ENCODE measurements at regions not wholly inside any gene's neighbourhood (a gene's known extent, or its start where the extent isn't known, plus 50 kb on each side); places are given as distances from the start of the nearest gene placed in this dataset.

DNA sequence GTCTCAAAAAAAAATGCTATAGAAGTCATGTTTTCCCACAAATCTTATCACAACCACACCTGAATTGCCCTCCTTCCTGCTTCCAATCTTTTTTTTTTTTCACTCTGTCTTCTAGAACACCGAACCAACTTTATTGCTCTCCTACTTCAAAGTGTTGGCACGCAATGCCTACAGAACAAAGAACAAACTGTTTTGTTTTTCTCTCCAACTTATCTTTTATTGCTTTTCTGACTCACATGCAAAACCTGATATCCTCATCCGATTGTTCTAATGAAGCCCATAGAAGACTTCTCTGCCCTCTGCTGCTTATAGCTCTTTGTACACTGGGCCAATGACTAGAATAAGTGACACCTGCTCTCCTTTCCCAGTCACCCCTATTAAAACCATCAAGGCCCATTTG, 602.8 kb downstream of the EPHA4 start (continued):
- no peak for TF ChIP-seq JAZF1 (CRISPR knock-in tag; IDR thresholded peaks at IDR 0.05)
- TF ChIP-seq, protein P1, sequence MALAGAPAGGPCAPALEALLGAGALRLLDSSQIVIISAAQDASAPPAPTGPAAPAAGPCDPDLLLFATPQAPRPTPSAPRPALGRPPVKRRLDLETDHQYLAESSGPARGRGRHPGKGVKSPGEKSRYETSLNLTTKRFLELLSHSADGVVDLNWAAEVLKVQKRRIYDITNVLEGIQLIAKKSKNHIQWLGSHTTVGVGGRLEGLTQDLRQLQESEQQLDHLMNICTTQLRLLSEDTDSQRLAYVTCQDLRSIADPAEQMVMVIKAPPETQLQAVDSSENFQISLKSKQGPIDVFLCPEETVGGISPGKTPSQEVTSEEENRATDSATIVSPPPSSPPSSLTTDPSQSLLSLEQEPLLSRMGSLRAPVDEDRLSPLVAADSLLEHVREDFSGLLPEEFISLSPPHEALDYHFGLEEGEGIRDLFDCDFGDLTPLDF (CRISPR knock-in tag; IDR thresholded peaks at IDR 0.05), result no peak
- TF ChIP-seq HMGA2 (CRISPR knock-in tag; IDR thresholded peaks at IDR 0.05), result no peak
- TF ChIP-seq RELA (CRISPR knock-in tag; IDR thresholded peaks at IDR 0.05; ENCODE audit: borderline replicate concordance), result no peak

DNA sequence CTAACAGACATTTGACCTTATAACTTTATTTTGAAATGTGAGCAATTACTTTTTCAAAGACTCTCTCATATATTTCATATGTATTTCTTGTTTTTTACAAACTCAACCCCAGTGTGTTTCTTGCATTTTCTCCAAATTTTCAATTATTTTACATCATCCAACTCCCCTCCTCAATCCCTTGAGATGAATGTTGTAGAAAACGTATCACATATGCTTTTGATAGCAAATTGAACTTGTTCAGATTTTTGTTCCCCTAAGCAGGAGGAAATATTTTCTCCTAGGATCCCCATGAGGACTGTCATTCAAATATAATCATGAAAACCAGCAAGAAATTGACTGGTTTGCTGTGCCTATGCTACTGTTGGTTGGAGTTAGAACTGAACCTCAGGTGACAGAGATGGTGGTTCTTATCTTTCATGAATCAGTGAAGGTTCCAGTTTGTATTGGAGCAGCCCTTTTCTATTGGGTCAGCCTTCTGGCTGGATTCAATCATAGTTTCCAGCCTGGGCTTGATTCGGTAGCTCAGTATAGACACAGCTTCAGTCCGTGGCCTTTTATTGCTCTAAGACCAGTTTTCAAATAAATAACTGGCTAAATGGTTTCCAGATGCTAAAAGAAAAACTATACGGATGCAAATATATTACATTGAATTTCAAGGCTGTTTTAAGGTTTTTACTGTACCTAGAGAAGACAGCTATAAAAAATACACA, 591.0 kb downstream of the EPHA4 start:
- DNase-seq (ENCODE audit: low spot score), result no peak
- TF ChIP-seq GRHL2 (CRISPR knock-in tag; IDR thresholded peaks at IDR 0.05; ENCODE audit: insufficient replicate concordance, severe bottlenecking) (no peak), KAT7 (CRISPR knock-in tag; IDR thresholded peaks at IDR 0.05; ENCODE audit: borderline replicate concordance) (no peak), NR3C1 (CRISPR knock-in tag; conservative IDR thresholded peaks at IDR 0.05; ENCODE audit: low read depth) (no peak), RELA (CRISPR knock-in tag; IDR thresholded peaks at IDR 0.05; ENCODE audit: borderline replicate concordance) (no peak), JUN (CRISPR knock-in tag; IDR thresholded peaks at IDR 0.05) (no peak), ETV6 (CRISPR knock-in tag; IDR thresholded peaks at IDR 0.05) (no peak), TEAD4 (CRISPR knock-in tag; IDR thresholded peaks at IDR 0.05) (no peak), SOX15 (CRISPR knock-in tag; IDR thresholded peaks at IDR 0.05) (no peak), RORB (CRISPR knock-in tag; IDR thresholded peaks at IDR 0.05) (no peak), ZNF121 (CRISPR knock-in tag; IDR thresholded peaks at IDR 0.05) (no peak), CREM (CRISPR knock-in tag; IDR thresholded peaks at IDR 0.05) (no peak), EMX1 (CRISPR knock-in tag; IDR thresholded peaks at IDR 0.05) (no peak)
- TF ChIP-seq, protein P2, sequence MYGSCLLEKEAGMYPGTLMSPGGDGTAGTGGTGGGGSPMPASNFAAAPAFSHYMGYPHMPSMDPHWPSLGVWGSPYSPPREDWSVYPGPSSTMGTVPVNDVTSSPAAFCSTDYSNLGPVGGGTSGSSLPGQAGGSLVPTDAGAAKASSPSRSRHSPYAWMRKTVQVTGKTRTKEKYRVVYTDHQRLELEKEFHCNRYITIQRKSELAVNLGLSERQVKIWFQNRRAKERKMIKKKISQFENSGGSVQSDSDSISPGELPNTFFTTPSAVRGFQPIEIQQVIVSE (CRISPR knock-in tag; IDR thresholded peaks at IDR 0.05; ENCODE audit: borderline replicate concordance), result no peak
- TF ChIP-seq, protein P3, sequence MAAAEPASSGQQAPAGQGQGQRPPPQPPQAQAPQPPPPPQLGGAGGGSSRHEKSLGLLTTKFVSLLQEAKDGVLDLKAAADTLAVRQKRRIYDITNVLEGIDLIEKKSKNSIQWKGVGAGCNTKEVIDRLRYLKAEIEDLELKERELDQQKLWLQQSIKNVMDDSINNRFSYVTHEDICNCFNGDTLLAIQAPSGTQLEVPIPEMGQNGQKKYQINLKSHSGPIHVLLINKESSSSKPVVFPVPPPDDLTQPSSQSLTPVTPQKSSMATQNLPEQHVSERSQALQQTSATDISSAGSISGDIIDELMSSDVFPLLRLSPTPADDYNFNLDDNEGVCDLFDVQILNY (CRISPR knock-in tag; IDR thresholded peaks at IDR 0.05), result no peak
- TF ChIP-seq, protein P4, sequence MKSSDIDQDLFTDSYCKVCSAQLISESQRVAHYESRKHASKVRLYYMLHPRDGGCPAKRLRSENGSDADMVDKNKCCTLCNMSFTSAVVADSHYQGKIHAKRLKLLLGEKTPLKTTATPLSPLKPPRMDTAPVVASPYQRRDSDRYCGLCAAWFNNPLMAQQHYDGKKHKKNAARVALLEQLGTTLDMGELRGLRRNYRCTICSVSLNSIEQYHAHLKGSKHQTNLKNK (CRISPR knock-in tag; IDR thresholded peaks at IDR 0.05), result no peak
- TF ChIP-seq, protein P5, sequence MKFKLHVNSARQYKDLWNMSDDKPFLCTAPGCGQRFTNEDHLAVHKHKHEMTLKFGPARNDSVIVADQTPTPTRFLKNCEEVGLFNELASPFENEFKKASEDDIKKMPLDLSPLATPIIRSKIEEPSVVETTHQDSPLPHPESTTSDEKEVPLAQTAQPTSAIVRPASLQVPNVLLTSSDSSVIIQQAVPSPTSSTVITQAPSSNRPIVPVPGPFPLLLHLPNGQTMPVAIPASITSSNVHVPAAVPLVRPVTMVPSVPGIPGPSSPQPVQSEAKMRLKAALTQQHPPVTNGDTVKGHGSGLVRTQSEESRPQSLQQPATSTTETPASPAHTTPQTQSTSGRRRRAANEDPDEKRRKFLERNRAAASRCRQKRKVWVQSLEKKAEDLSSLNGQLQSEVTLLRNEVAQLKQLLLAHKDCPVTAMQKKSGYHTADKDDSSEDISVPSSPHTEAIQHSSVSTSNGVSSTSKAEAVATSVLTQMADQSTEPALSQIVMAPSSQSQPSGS (CRISPR knock-in tag; IDR thresholded peaks at IDR 0.05; ENCODE audit: borderline replicate concordance, low read depth), result no peak
- TF ChIP-seq, protein P6, sequence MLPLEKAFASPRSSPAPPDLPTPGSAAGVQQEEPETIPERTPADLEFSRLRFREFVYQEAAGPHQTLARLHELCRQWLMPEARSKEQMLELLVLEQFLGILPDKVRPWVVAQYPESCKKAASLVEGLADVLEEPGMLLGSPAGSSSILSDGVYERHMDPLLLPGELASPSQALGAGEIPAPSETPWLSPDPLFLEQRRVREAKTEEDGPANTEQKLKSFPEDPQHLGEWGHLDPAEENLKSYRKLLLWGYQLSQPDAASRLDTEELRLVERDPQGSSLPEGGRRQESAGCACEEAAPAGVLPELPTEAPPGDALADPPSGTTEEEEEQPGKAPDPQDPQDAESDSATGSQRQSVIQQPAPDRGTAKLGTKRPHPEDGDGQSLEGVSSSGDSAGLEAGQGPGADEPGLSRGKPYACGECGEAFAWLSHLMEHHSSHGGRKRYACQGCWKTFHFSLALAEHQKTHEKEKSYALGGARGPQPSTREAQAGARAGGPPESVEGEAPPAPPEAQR (CRISPR knock-in tag; IDR thresholded peaks at IDR 0.05), result no peak
- TF ChIP-seq, protein P7, sequence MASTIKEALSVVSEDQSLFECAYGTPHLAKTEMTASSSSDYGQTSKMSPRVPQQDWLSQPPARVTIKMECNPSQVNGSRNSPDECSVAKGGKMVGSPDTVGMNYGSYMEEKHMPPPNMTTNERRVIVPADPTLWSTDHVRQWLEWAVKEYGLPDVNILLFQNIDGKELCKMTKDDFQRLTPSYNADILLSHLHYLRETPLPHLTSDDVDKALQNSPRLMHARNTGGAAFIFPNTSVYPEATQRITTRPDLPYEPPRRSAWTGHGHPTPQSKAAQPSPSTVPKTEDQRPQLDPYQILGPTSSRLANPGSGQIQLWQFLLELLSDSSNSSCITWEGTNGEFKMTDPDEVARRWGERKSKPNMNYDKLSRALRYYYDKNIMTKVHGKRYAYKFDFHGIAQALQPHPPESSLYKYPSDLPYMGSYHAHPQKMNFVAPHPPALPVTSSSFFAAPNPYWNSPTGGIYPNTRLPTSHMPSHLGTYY (CRISPR knock-in tag; IDR thresholded peaks at IDR 0.05), result no peak
- TF ChIP-seq, protein P8, sequence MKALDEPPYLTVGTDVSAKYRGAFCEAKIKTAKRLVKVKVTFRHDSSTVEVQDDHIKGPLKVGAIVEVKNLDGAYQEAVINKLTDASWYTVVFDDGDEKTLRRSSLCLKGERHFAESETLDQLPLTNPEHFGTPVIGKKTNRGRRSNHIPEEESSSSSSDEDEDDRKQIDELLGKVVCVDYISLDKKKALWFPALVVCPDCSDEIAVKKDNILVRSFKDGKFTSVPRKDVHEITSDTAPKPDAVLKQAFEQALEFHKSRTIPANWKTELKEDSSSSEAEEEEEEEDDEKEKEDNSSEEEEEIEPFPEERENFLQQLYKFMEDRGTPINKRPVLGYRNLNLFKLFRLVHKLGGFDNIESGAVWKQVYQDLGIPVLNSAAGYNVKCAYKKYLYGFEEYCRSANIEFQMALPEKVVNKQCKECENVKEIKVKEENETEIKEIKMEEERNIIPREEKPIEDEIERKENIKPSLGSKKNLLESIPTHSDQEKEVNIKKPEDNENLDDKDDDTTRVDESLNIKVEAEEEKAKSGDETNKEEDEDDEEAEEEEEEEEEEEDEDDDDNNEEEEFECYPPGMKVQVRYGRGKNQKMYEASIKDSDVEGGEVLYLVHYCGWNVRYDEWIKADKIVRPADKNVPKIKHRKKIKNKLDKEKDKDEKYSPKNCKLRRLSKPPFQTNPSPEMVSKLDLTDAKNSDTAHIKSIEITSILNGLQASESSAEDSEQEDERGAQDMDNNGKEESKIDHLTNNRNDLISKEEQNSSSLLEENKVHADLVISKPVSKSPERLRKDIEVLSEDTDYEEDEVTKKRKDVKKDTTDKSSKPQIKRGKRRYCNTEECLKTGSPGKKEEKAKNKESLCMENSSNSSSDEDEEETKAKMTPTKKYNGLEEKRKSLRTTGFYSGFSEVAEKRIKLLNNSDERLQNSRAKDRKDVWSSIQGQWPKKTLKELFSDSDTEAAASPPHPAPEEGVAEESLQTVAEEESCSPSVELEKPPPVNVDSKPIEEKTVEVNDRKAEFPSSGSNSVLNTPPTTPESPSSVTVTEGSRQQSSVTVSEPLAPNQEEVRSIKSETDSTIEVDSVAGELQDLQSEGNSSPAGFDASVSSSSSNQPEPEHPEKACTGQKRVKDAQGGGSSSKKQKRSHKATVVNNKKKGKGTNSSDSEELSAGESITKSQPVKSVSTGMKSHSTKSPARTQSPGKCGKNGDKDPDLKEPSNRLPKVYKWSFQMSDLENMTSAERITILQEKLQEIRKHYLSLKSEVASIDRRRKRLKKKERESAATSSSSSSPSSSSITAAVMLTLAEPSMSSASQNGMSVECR (CRISPR knock-in tag; IDR thresholded peaks at IDR 0.05; ENCODE audit: borderline replicate concordance), result no peak

More for the DNA sequence above, 591.0 kb downstream of the EPHA4 start:
- H3K4me1 Mint-ChIP-seq, result peaks cover 23% of the 10 kb centered on the region
- ATAC-seq, result no peak
- H3K9me3 Mint-ChIP-seq, result peaks cover 16% of the 10 kb centered on the region
- ChIA-PET CTCF (no interaction called here), POLR2A (no interaction called here)
- H3K27ac Mint-ChIP-seq, result no peak overlapping the region
- H3K27me3 Mint-ChIP-seq (ENCODE audit: low read depth), result no peaks in the 10 kb centered on the region
- H3K4me3 Mint-ChIP-seq, result no peak overlapping the region
- peaks cover 8% of the 10 kb centered on the region for H3K36me3 Mint-ChIP-seq

All from WTC11 (cell line).